ENCODE measurements at regions not wholly inside any gene's neighbourhood (a gene's known extent, or its start where the extent isn't known, plus 50 kb on each side); places are given as distances from the start of the nearest gene placed in this dataset.

DNA sequence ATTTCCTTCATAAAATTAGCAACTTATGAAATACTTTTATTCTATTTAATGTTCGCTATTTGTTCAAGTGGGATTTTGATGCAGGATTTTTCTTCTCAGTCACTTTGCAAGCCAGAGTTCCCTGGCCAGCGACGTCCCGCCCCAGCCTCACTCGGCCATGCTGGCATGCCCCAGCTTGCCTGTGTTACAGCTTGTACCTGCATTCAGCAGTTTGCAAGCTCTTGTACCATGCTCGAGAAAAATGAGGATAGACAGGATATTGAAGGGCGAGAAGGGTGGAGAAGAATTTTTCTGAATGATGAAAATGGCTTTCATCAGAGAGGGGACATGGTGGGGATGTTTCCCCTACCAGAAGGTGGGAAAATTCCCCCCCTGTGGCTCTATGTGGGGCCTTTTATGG is 2180.2 kb upstream of the PCDH20 start:
- Histone ChIP-seq H3K9me3 (no peaks in the 10 kb centered on the region), H3K4me1 (no peaks in the 10 kb centered on the region), H3K4me3 (no peak overlapping the region), H3K27ac (no peak overlapping the region), H3K27me3 (no peaks in the 10 kb centered on the region), H3K36me3 (no peaks in the 10 kb centered on the region)
- DNase-seq (ENCODE audit: low spot score in 2 of 2) = no peak
- WGBS = 71% methylated on average over 7 of the region's 7 CpGs
- TF ChIP-seq POLR2A (IDR thresholded peaks at IDR 0.05) = no peak

DNA sequence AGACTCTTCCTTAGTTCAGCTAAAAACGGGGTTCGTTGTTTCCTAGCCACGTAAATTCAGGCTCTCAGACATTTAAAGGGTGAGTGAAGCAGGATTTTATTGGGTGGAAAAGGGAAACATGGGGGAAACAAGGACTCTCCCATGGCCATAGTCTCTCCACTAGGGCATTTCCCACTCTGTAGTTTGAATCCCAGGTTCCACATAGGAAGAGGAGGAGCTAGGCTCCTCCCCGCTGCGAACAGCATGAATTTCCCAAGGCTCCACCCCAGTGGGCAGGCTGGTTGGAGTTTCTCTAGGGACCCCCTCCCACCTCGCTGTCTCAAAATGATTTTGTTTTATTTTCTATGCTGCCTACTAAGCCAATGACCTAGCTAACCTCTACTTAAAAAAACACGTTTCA is 2170.8 kb upstream of the PCDH20 start:
- H3K27ac ChIP-seq = no peak overlapping the region
- 85% methylated on average over 7 of the region's 7 CpGs for WGBS
- H3K36me3 ChIP-seq = no peaks in the 10 kb centered on the region
- no peak for DNase-seq (ENCODE audit: low spot score in 2 of 2)
- no peaks in the 10 kb centered on the region for H3K9me3 ChIP-seq
- no peaks in the 10 kb centered on the region for H3K27me3 ChIP-seq
- H3K4me1 ChIP-seq = no peaks in the 10 kb centered on the region
- no peak overlapping the region for H3K4me3 ChIP-seq
- TF ChIP-seq POLR2A (IDR thresholded peaks at IDR 0.05) (no peak), POLR2AphosphoS5 (IDR thresholded peaks at IDR 0.05) (no peak), EP300 (IDR thresholded peaks at IDR 0.05) (no peak)
- TF ChIP-seq, protein P1, sequence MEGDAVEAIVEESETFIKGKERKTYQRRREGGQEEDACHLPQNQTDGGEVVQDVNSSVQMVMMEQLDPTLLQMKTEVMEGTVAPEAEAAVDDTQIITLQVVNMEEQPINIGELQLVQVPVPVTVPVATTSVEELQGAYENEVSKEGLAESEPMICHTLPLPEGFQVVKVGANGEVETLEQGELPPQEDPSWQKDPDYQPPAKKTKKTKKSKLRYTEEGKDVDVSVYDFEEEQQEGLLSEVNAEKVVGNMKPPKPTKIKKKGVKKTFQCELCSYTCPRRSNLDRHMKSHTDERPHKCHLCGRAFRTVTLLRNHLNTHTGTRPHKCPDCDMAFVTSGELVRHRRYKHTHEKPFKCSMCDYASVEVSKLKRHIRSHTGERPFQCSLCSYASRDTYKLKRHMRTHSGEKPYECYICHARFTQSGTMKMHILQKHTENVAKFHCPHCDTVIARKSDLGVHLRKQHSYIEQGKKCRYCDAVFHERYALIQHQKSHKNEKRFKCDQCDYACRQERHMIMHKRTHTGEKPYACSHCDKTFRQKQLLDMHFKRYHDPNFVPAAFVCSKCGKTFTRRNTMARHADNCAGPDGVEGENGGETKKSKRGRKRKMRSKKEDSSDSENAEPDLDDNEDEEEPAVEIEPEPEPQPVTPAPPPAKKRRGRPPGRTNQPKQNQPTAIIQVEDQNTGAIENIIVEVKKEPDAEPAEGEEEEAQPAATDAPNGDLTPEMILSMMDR (IDR thresholded peaks at IDR 0.05) = no peak

DNA sequence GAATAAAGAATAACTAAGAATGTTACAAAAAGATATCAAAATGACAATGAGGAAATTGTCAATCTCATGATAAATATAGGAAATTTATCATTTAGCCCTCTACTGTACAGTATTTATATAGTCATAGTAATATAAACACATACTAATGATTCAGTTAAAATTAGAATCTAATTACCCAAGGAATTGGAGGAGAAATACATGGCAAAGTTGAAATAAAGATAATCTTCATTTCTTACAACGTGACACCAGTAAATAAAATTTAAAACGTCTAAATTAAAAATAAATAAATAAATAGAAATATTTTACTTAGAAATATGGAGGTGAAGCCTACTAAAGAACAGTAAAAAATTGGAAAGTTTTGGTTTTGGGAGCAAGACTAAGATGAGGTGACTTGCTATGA is 2163.1 kb upstream of the PCDH20 start:
- Histone ChIP-seq H3K27me3 (no peaks in the 10 kb centered on the region), H3K9me3 (no peaks in the 10 kb centered on the region), H3K4me3 (no peak overlapping the region), H3K4me1 (no peaks in the 10 kb centered on the region), H3K27ac (no peak overlapping the region), H3K36me3 (no peaks in the 10 kb centered on the region)
- WGBS = 80% methylated on average over 2 of the region's 2 CpGs
- no peak for DNase-seq (ENCODE audit: low spot score in 2 of 2)
- TF ChIP-seq EP300 (IDR thresholded peaks at IDR 0.05) (no peak), POLR2AphosphoS5 (IDR thresholded peaks at IDR 0.05) (no peak), POLR2A (IDR thresholded peaks at IDR 0.05) (no peak)
- TF ChIP-seq, protein P1 (IDR thresholded peaks at IDR 0.05) = no peak

- no peak for TF ChIP-seq POLR2AphosphoS5 (IDR thresholded peaks at IDR 0.05)
- TF ChIP-seq, protein P1 (IDR thresholded peaks at IDR 0.05) = no peak
- no peak for TF ChIP-seq EP300 (IDR thresholded peaks at IDR 0.05)
- no peak for TF ChIP-seq POLR2A (IDR thresholded peaks at IDR 0.05)
Observed at GRCh38 chr13:63567031-63567430, 2151.4 kb upstream of the PCDH20 start.

GRCh38 chr13:63554157-63554556 is 2138.5 kb upstream of the PCDH20 start:
- DNase-seq (ENCODE audit: low spot score in 2 of 2) = no peak
- no peak overlapping the region for H3K4me3 ChIP-seq
- H3K27ac ChIP-seq = no peak overlapping the region
- no peaks in the 10 kb centered on the region for H3K4me1 ChIP-seq
- 90% methylated on average over 1 of the region's 1 CpG for WGBS
- H3K9me3 ChIP-seq = no peaks in the 10 kb centered on the region
- TF ChIP-seq EP300 (IDR thresholded peaks at IDR 0.05) (no peak), POLR2AphosphoS5 (IDR thresholded peaks at IDR 0.05) (no peak), POLR2A (IDR thresholded peaks at IDR 0.05) (no peak)
- TF ChIP-seq, protein P1 (IDR thresholded peaks at IDR 0.05) = no peak
- no peaks in the 10 kb centered on the region for H3K36me3 ChIP-seq
- H3K27me3 ChIP-seq = no peaks in the 10 kb centered on the region

More at GRCh38 chr13:63567031-63567430, 2151.4 kb upstream of the PCDH20 start:
- Histone ChIP-seq H3K9me3 (peaks cover 12% of the 10 kb centered on the region), H3K27me3 (no peaks in the 10 kb centered on the region), H3K27ac (no peak overlapping the region), H3K4me3 (no peak overlapping the region), H3K4me1 (no peaks in the 10 kb centered on the region), H3K36me3 (no peaks in the 10 kb centered on the region)
- DNase-seq (ENCODE audit: low spot score in 2 of 2) = no peak
- 100% methylated on average over 1 of the region's 1 CpG for WGBS

DNA sequence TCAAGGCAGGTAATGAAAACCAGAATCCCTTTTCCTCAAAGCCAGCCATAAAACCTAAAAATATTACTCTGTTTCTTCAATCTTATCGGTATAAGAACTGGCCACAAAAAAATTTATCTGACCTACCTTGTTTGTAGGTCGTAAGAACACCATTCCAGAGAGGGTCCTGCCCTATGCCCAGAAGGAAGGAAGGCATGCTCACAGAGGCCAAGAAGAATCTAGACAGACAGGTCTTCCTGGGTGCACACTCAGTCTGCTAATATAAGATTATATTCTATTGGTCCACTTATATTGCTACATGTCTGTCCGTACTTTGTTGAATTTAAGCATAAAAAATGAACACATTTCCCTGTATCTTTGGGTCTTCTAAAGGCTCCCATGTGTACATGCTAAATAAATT is 2136.1 kb upstream of the PCDH20 start:
- Histone ChIP-seq H3K27me3 (no peaks in the 10 kb centered on the region), H3K4me1 (no peaks in the 10 kb centered on the region), H3K9me3 (no peaks in the 10 kb centered on the region), H3K27ac (no peak overlapping the region), H3K4me3 (no peak overlapping the region), H3K36me3 (no peaks in the 10 kb centered on the region)
- no peak for DNase-seq (ENCODE audit: low spot score in 2 of 2)
- WGBS = 67% methylated on average over 3 of the region's 3 CpGs
- TF ChIP-seq POLR2A (IDR thresholded peaks at IDR 0.05) = no peak
- TF ChIP-seq, protein P1 (IDR thresholded peaks at IDR 0.05) = no peak
- TF ChIP-seq POLR2AphosphoS5 (IDR thresholded peaks at IDR 0.05) = no peak
- TF ChIP-seq EP300 (IDR thresholded peaks at IDR 0.05) = no peak

Measured in suprapubic skin (tissue), 4 donors.